Stimulated activated CD4-positive, alpha-beta T cell treated with anti-CD3 and anti-CD28 coated beads, Interleukin-15, amount 100 ng/mL, for 24 hours (primary cell): ENCODE measurements at regions not wholly inside any gene's neighbourhood (a gene's known extent, or its start where the extent isn't known, plus 50 kb on each side); places are given as distances from the start of the nearest gene placed in this dataset.

Experiments used
- DNase-seq: peaks from one replicate; pipeline ENCODE4 v3.0.0-alpha.2; 2020

- no peak for DNase-seq
These were observed 85.1 kb upstream of the RMDN2 start for GRCh38 chr2:37839991-37840390.

- no peak for DNase-seq
These were observed 82.2 kb upstream of the RMDN2 start for GRCh38 chr2:37842732-37843440.

- no peak for DNase-seq
These were observed 81.5 kb upstream of the RMDN2 start for GRCh38 chr2:37843556-37843955.

GRCh38 chr2:37846207-37846606 lies 78.9 kb upstream of the RMDN2 start:
- no peak for DNase-seq

GRCh38 chr2:37847792-37848191 lies 77.3 kb upstream of the RMDN2 start:
- DNase-seq: no peak

- DNase-seq: no peak
These were observed 76.6 kb upstream of the RMDN2 start for GRCh38 chr2:37848451-37848850.

GRCh38 chr2:37849911-37850310 lies 75.2 kb upstream of the RMDN2 start:
- peak; percentile 47 for DNase-seq

GRCh38 chr2:37851428-37851827 lies 73.7 kb upstream of the RMDN2 start:
- DNase-seq: no peak

GRCh38 chr2:37851828-37852584 lies 73.1 kb upstream of the RMDN2 start:
- no peak for DNase-seq

GRCh38 chr2:37852585-37853014 lies 72.5 kb upstream of the RMDN2 start:
- DNase-seq: no peak

GRCh38 chr2:37854676-37855282 lies 70.3 kb upstream of the RMDN2 start:
- no peak for DNase-seq

- no peak for DNase-seq
These were observed 69.6 kb upstream of the RMDN2 start for GRCh38 chr2:37855283-37856041.

- DNase-seq: no peak
These were observed 68.9 kb upstream of the RMDN2 start for GRCh38 chr2:37856101-37856751.

GRCh38 chr2:37857575-37858399 lies 67.3 kb upstream of the RMDN2 start:
- no peak for DNase-seq

- DNase-seq: no peak
These were observed 66.7 kb upstream of the RMDN2 start for GRCh38 chr2:37858400-37858711.

GRCh38 chr2:37858725-37859267 lies 66.3 kb upstream of the RMDN2 start:
- no peak for DNase-seq

GRCh38 chr2:37862620-37863019 lies 62.5 kb upstream of the RMDN2 start:
- DNase-seq: no peak

GRCh38 chr2:37864217-37864616 lies 60.9 kb upstream of the RMDN2 start:
- no peak for DNase-seq

GRCh38 chr2:37865640-37866039 lies 59.4 kb upstream of the RMDN2 start:
- no peak for DNase-seq

GRCh38 chr2:37866171-37866934 lies 58.7 kb upstream of the RMDN2 start:
- DNase-seq: no peak

- DNase-seq: no peak
These were observed 57.9 kb upstream of the RMDN2 start for GRCh38 chr2:37867166-37867565.
